GM18519 (cell line): ENCODE measurements at regions not wholly inside any gene's neighbourhood (a gene's known extent, or its start where the extent isn't known, plus 50 kb on each side); places are given as distances from the start of the nearest gene placed in this dataset.

Source experiments
- ATAC-seq: cut with Tn5 transposase; IDR thresholded peaks from one replicate; pipeline ENCODE4 v1.9.1; 2021; ENCODE audit warnings: mild to moderate bottlenecking, moderate library complexity; ENCODE audit not compliant: unreplicated experiment, low FRiP score

GRCh38 chr15:91599261-91599660 lies 254.2 kb upstream of the SLCO3A1 start:
- no peak for ATAC-seq

DNA sequence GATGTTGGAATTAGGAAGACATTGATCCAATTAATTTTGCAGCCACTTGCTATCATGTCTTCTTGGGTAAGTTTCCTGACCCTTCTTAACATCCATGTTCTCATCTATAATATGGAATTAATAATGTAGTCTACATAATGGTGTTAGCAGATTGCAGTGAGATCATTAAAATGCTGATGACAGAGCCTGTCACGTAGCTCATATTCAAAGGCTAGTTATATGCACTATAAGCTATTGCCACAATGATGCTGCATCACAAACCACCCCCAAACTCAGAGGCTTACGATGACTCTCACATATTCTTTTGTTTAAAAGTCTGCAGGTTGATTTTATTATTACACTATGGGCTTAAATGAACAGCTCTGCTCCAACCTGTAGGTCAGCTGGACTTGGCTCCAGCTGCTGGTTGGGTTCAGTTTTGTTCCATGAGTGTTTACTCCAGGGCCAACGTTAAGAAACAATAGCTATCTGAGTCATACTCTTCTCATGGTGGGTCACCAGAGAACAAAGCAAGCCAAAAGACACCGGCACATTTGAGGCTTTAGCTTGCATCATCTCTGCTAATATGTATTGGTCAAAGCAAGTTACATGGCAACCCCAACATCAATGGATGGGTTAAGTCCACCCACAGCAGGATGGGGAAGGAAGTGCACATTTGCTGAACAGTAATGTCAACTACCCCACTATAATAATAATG lies 250.0 kb upstream of the SLCO3A1 start:
- ATAC-seq, result no peak

- no peak for ATAC-seq
Measured at GRCh38 chr15:91604122-91604521, 249.4 kb upstream of the SLCO3A1 start.

DNA sequence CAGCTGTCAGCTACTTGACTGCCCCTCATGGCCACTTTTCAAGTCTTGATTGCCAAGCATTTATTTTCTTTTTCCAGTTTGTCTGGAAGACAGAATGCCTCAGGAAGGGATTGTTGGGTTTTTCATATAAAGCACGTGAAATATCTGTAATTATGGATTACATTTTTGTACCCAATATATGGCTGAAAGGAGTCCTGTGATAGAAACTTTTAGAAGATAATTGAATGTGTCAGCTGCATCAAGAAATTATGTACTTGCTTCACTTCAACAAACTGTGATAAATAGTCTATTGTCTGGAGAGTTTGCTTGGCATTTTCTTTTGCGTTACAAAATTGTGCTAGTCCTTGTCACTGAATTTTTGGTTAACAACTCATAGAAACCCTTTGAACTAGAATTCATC lies 247.9 kb upstream of the SLCO3A1 start:
- no peak for ATAC-seq

GRCh38 chr15:91609231-91609630 lies 244.3 kb upstream of the SLCO3A1 start:
- ATAC-seq, result no peak

GRCh38 chr15:91609966-91610365 lies 243.5 kb upstream of the SLCO3A1 start:
- ATAC-seq, result no peak

DNA sequence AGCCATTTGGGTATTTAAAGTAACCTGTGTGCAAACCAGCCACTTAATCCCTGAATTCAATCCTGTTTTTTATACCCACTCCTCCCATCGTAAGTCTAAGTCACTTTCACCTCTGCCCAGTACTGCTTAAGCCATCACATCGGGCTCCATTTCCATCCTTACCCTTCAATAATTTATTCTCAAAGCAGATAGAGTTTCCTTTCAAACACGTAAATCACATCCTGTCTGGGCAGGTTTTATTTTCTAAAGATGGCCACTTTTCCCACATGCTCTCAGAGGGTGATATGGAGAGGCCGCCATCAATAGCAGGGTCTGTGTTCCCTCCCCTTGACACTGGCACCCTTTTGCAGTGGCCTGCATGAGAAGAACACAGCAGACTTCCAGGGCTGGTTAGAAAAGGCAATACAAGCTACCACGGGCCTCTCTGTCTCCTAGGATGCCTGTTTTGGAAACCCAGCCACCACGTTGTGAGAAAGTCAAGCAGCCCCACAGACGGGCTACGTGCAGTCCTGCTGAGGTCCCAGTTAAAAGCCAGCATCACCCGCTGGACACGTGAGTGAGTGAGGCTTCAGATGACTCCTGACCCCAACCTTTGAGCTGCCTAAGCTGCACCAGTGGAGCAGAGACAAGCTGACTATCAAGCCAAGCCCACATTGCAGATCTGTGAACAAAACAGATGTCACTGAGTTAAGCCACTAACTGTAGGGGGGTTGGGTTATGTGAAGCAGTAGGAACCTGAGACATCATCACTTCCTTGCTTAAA lies 241.8 kb upstream of the SLCO3A1 start:
- no peak for ATAC-seq

DNA sequence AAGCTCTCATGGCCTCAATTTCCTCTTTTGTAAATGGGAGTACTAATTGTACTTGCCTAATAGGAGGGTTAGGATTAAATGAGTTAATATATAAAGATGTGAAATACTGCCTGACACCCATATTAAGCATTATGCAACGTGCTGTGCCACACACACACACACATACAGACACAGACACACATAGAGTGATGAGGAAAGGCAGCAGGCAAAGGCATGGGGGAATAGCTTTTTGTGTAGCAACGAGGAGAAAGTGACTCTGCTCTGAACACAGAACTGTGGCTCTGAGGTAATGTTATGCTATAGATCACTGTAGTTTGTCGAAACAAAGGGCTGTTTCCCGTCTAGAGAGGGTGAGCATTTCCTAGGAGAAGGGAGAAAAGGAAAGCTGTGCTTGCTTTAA lies 233.3 kb upstream of the SLCO3A1 start:
- no peak for ATAC-seq

- no peak for ATAC-seq
Measured at GRCh38 chr15:91622235-91622634, 231.3 kb upstream of the SLCO3A1 start.

DNA sequence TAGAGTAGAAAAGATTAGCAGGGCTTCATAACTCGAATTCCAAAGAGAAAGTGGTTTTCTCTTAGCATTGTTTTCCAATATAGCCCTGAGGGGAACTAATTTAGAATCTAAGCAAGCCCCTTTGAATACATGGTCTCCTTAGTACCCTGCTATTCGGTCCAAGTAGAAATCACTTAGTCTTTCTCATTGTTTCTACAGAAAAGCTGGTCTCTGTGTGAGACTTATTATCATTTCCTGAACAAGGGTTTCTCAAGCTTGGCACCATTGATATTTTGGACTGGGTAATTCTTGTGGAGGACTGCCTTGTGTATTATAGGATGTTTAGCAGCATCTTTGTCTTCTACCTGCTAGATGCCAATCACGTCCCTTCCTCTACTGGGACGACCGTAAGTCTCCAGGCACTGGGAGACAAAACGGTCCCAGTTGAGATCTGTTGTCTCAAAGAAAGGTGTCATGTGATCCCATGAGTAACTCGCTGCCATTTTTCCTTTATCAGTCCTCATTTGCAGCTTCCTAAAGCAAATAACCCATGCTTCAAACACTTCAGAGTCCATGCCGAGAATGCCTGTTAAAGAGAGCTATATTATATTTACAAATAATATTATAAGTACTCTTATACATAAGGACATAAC lies 230.7 kb upstream of the SLCO3A1 start:
- ATAC-seq, result no peak

- ATAC-seq, result no peak
Measured at GRCh38 chr15:91624353-91624968, 229.0 kb upstream of the SLCO3A1 start.

- ATAC-seq, result no peak
Measured at GRCh38 chr15:91625506-91625905, 228.0 kb upstream of the SLCO3A1 start.

DNA sequence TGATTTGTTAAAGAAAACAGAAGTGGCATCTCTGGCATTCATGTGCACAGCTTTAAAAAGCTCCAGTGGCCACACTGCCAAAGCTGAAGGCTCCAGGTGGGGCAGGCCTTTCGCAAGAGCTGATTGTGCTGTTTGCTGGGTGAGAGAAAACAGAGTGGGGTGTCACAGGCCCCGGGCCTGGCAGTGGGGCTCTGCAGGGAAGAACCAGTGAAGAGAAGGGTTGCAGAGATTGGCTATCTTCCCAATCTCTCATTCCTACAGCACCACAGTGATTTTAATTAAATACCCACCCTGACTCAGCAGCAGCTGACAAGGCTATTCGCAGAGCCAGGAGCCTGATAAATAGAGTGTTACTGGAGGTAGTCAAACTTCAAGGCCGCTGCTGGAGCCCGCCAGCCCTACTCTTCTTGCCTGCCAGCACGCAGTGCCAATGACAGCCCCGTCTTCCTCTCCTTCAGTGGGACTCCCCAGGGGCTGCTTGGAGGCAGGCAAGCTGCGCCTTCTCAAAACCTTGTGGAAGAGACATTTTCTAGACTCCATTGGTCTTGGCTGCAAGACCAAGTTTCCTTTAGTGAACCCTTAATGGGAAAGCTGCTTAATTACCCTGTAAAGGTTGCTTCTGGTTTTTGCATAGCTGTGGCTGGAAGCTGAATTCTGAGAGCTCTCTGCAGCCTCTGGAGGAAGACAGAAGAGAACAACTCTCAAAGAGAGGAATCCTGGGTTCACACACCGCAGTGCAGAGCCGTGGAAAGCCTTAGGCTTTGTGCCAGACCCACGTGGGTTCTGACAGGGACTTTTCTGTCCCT lies 225.8 kb upstream of the SLCO3A1 start:
- no peak for ATAC-seq

DNA sequence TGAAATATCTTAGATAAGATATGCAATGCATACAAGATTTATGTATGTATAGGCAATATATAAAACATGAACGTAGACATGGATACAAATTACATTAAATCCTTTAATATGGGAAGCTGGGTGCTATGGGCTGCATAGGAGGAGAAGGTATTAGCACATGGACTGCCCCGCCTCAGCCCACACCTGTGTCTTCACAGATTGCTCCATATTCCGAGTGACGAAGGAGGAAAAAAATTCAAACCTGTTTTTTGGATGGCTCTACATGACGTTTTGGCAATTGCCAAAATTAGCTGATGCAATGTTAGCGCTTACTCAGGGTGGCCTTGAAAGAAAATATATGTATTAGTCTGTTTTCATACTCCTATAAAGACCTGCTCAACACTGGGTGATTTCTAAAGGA lies 223.4 kb upstream of the SLCO3A1 start:
- no peak for ATAC-seq

DNA sequence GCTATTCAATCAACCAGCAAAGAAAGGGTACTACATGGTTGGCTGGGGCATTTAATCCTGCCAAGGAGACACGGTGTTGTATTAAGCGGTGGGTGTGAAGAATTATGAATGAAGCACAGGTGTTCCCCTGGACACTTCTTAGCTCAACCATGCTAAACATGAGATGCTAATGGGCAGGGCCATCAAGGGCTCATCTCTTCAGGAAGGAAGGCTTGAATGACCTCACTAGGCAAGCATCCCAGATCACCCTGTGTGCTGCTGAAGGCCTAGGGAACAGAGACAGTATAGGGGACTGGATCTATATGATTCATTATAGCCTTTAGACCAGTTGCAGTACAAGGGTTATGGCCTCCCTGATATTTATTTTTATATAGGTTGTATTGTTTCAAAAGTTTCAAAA lies 221.3 kb upstream of the SLCO3A1 start:
- ATAC-seq, result no peak

DNA sequence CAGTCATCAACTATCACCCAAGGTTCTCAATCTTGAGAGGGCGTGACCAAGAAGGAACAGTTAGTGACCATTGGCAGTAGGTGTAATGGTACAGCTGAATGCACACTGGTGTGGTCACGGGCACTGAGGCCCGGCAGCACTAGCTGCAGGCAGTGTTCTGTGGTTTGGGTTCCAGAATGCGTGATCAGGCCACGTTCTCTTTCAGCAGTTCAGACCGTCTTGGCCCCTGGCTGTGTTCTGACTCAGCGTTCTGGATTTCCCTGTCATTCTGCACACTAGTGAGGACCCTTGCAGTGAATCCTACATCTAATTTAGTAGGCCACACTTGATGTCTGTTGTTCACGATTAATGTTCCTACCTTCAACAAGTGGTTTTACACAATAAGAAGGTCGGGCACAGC lies 220.5 kb upstream of the SLCO3A1 start:
- ATAC-seq, result no peak

DNA sequence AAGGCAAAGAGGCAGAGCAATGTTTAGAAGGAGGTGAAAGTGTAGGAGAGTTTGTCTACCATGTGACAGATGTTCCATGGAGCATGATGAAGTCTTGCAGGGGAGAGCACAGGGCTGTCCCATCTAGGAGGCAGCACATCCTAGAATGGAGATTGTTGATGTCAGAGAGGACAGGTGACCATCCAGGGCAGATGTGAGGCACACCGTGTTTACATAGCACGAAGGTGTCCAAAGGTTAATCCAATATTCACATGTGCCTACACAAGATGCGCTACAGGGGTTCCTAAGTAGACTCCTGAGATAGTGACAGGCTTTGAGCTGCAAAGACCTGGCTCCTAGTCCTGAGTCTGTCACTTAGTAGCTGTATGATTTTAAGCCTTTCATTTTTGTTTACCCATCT lies 219.3 kb upstream of the SLCO3A1 start:
- ATAC-seq, result no peak

DNA sequence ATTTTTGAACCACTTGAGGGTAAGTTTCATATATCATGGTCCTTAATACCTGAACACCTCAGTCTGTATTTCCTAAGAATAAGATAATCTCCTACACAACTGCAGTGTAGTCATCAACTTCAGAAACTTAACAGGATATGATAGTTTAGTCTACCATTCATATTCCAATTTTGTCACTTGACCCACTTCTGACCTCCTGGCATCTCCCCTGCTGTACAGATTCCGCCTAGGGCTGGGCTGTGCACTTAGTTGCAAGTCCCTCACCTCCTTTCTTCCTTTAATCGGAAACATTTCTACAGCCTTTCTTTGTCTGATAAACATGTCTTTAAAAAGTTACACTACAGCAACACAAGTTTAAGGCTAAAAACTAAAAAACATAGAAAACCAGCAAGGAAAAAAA lies 218.4 kb upstream of the SLCO3A1 start:
- ATAC-seq, result no peak

- no peak for ATAC-seq
Measured at GRCh38 chr15:91635641-91636040, 217.9 kb upstream of the SLCO3A1 start.

- no peak for ATAC-seq
Measured at GRCh38 chr15:91649016-91649415, 204.5 kb upstream of the SLCO3A1 start.
